ENCODE measurements at regions not wholly inside any gene's neighbourhood (a gene's known extent, or its start where the extent isn't known, plus 50 kb on each side); places are given as distances from the start of the nearest gene placed in this dataset.

GRCh38 chr15:37792351-37792750, 142.1 kb upstream of the TMCO5A start:
- TF ChIP-seq POLR2AphosphoS5 (IDR thresholded peaks at IDR 0.05): no peak
- TF ChIP-seq CTCF (IDR thresholded peaks at IDR 0.05): no peak
